Uterus (tissue), 3 donors: ENCODE measurements at regions not wholly inside any gene's neighbourhood (a gene's known extent, or its start where the extent isn't known, plus 50 kb on each side); places are given as distances from the start of the nearest gene placed in this dataset.

Experiments
- DNase-seq, 2 donors: peaks; one replicate each; pipeline ENCODE4 v3.0.0-alpha.2; 2019 to 2020
- H3K27ac ChIP-seq, 2 donors: fragments of 200-600 bp; sonication (generic); 1 replicate in 1 of 2; 2 replicates in 1 of 2; pipeline ENCODE4 v1.5.1; 2016 to 2018
- H3K27me3 ChIP-seq, 2 donors: fragments of 200-600 bp; sonication (generic); one replicate each; pipeline ENCODE4 v1.5.1; 2018 to 2019; ENCODE audit warnings: control low read depth in 1 of 2
- H3K36me3 ChIP-seq, 2 donors: fragments of 200-600 bp; sonication (generic); one replicate each; pipeline ENCODE4 v1.5.1; 2019; ENCODE audit warnings: control low read depth in 1 of 2
- H3K4me1 ChIP-seq, 2 donors: fragments of 200-600 bp; sonication (generic); one replicate each; pipeline ENCODE4 v1.5.1; 2018 to 2019; ENCODE audit warnings: control low read depth in 1 of 2
- H3K4me3 ChIP-seq, 2 donors: fragments of 200-600 bp; sonication (generic); 1 replicate in 1 of 2; 2 replicates in 1 of 2; pipeline ENCODE4 v1.5.1; 2018 to 2019; ENCODE audit warnings: mild to moderate bottlenecking in 1 of 2
- H3K9me3 ChIP-seq, 2 donors: fragments of 200-600 bp; sonication (generic); one replicate each; pipeline ENCODE4 v1.5.1; 2019; ENCODE audit warnings: control low read depth in 1 of 2
- POLR2A ChIP-seq, 2 donors: fragments of 450-650 bp; IDR thresholded peaks; one replicate each; pipeline ENCODE4 v1.6.1; 2016; ENCODE audit warnings: antibody characterized with exemption in 2 of 2, mild to moderate bottlenecking in 1 of 2, moderate library complexity in 1 of 2
- intact Hi-C: fragments of 100-400 bp; cut with DNase I; formaldehyde crosslinking; loops from one replicate; pipeline ENCODE4 v1.15.1; 2023; ENCODE audit warnings: low total_unique reads
- TF ChIP-seq, protein P1 (sequence below), 4 experiments: fragments of 200-600 bp in 2 of 4; fragments of 450-650 bp in 2 of 4; sonication (generic) in 2 of 4; IDR thresholded peaks; one replicate each; pipeline ENCODE4 v1.5.1; 2016 to 2019; ENCODE audit warnings: antibody characterized with exemption in 4 of 4, mild to moderate bottlenecking in 2 of 4, moderate library complexity in 1 of 4
- donor health status: DM: yes; HTN: yes; CAD: no.

GRCh38 chr10:91137011-91137643 is 83.3 kb upstream of the PCGF5 start:
- intact Hi-C loops = no loop called here
- TF ChIP-seq, protein P1, sequence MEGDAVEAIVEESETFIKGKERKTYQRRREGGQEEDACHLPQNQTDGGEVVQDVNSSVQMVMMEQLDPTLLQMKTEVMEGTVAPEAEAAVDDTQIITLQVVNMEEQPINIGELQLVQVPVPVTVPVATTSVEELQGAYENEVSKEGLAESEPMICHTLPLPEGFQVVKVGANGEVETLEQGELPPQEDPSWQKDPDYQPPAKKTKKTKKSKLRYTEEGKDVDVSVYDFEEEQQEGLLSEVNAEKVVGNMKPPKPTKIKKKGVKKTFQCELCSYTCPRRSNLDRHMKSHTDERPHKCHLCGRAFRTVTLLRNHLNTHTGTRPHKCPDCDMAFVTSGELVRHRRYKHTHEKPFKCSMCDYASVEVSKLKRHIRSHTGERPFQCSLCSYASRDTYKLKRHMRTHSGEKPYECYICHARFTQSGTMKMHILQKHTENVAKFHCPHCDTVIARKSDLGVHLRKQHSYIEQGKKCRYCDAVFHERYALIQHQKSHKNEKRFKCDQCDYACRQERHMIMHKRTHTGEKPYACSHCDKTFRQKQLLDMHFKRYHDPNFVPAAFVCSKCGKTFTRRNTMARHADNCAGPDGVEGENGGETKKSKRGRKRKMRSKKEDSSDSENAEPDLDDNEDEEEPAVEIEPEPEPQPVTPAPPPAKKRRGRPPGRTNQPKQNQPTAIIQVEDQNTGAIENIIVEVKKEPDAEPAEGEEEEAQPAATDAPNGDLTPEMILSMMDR (IDR thresholded peaks at IDR 0.05) = no peak
- no peak for TF ChIP-seq POLR2A (IDR thresholded peaks at IDR 0.05)
- H3K36me3 ChIP-seq = no peaks in the 10 kb centered on the region

GRCh38 chr10:91137822-91138221 is 82.6 kb upstream of the PCGF5 start:
- no peak for TF ChIP-seq POLR2A (IDR thresholded peaks at IDR 0.05)
- TF ChIP-seq, protein P1 (IDR thresholded peaks at IDR 0.05) = no peak
- Histone ChIP-seq H3K36me3 (no peaks in the 10 kb centered on the region), H3K9me3 (no peaks in the 10 kb centered on the region), H3K27ac (no peak overlapping the region), H3K27me3 (no peaks in the 10 kb centered on the region), H3K4me3 (no peak overlapping the region), H3K4me1 (no peaks in the 10 kb centered on the region)
- no peak for DNase-seq
- intact Hi-C loops = no loop called here

More at GRCh38 chr10:91137011-91137643, 83.3 kb upstream of the PCGF5 start:
- H3K4me3 ChIP-seq = no peak overlapping the region
- no peak overlapping the region for H3K27ac ChIP-seq
- H3K9me3 ChIP-seq = no peaks in the 10 kb centered on the region
- H3K27me3 ChIP-seq = no peaks in the 10 kb centered on the region
- H3K4me1 ChIP-seq = no peaks in the 10 kb centered on the region
- no peak for DNase-seq

- Histone ChIP-seq H3K4me1 (no peaks in the 10 kb centered on the region), H3K4me3 (no peak overlapping the region), H3K36me3 (no peaks in the 10 kb centered on the region), H3K9me3 (no peaks in the 10 kb centered on the region), H3K27me3 (no peaks in the 10 kb centered on the region), H3K27ac (no peak overlapping the region)
- intact Hi-C loops = no loop called here
- no peak for DNase-seq
- TF ChIP-seq POLR2A (IDR thresholded peaks at IDR 0.05) = no peak
- TF ChIP-seq, protein P1 (IDR thresholded peaks at IDR 0.05) = no peak
Measured at GRCh38 chr10:91140995-91141549, 79.4 kb upstream of the PCGF5 start.

DNA sequence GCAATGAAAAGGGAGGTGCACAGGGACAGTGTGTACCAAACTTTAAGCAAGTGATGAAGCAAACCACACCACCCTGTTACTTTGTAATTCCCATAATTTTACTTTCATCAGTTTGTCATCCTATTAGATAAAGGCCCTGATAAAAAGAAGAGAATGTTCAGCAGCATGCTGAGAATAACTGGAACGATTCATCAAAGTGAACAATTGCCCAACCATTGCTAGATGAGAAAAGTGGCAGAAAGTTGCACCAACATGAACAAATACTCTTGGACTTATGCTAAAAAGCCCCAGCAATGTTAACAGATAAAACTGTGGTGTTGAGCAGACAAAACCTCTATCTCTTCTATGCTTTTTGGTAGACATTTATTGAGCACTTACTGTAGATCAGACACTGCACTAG is 75.5 kb upstream of the PCGF5 start:
- intact Hi-C loops = no loop called here
- TF ChIP-seq, protein P1 (IDR thresholded peaks at IDR 0.05) = no peak
- TF ChIP-seq POLR2A (IDR thresholded peaks at IDR 0.05) = no peak
- H3K27me3 ChIP-seq = no peaks in the 10 kb centered on the region
- no peaks in the 10 kb centered on the region for H3K36me3 ChIP-seq
- H3K4me1 ChIP-seq = no peaks in the 10 kb centered on the region
- H3K9me3 ChIP-seq = no peaks in the 10 kb centered on the region
- no peak overlapping the region for H3K27ac ChIP-seq
- no peak overlapping the region for H3K4me3 ChIP-seq
- DNase-seq = no peak

GRCh38 chr10:91146146-91146545 is 74.3 kb upstream of the PCGF5 start:
- H3K9me3 ChIP-seq = no peaks in the 10 kb centered on the region
- TF ChIP-seq, protein P1 (IDR thresholded peaks at IDR 0.05) = no peak
- no peak for TF ChIP-seq POLR2A (IDR thresholded peaks at IDR 0.05)
- no peak overlapping the region for H3K27ac ChIP-seq
- H3K36me3 ChIP-seq = no peaks in the 10 kb centered on the region
- DNase-seq = no peak
- H3K4me1 ChIP-seq = no peaks in the 10 kb centered on the region
- intact Hi-C loops = no loop called here
- H3K4me3 ChIP-seq = no peak overlapping the region
- no peaks in the 10 kb centered on the region for H3K27me3 ChIP-seq
